SK-N-SH treated with all-trans-retinoic acid at 6 μM for 48 hours (cell line): ENCODE measurements at regions not wholly inside any gene's neighbourhood (a gene's known extent, or its start where the extent isn't known, plus 50 kb on each side); places are given as distances from the start of the nearest gene placed in this dataset.

Experiments used
- ATAC-seq: fragments of 200-7000 bp; cut with Tn5 transposase; 3 replicates; pipeline ENCODE4 v1.9.1; 2020; ENCODE audit warnings: mild to moderate bottlenecking, moderate library complexity
- ARNTL ChIP-seq: fragments of 450-650 bp; formaldehyde crosslinking; IDR thresholded peaks from 2 replicates; pipeline ENCODE4 v1.5.0; 2020; ENCODE audit warnings: low read depth, mild to moderate bottlenecking, moderate library complexity, borderline replicate concordance
- BACH2 ChIP-seq: fragments of 250-450 bp; sonication (Bioruptor Pico); IDR thresholded peaks from 2 replicates; pipeline ENCODE4 v1.9.0; 2021; ENCODE audit warnings: mild to moderate bottlenecking, borderline replicate concordance
- CSDC2 ChIP-seq: fragments of 250-450 bp; sonication (Bioruptor Pico); IDR thresholded peaks from 2 replicates; pipeline ENCODE4 v1.5.0; 2020; ENCODE audit warnings: mild to moderate bottlenecking, moderate library complexity
- ESRRG ChIP-seq: fragments of 250-450 bp; sonication (Bioruptor Pico); IDR thresholded peaks from 2 replicates; pipeline ENCODE4 v1.6.1; 2021; ENCODE audit warnings: mild to moderate bottlenecking
- GLIS3 ChIP-seq: fragments of 250-450 bp; sonication (Bioruptor Pico); IDR thresholded peaks from 2 replicates; pipeline ENCODE4 v1.5.0; 2020; ENCODE audit warnings: mild to moderate bottlenecking, moderate library complexity
- ISL1 ChIP-seq: fragments of 250-450 bp; sonication (Bioruptor Pico); IDR thresholded peaks from 2 replicates; pipeline ENCODE4 v2.1.2; 2022; ENCODE audit warnings: mild to moderate bottlenecking, moderate library complexity
- OSR1 ChIP-seq: fragments of 250-450 bp; sonication (Bioruptor Pico); IDR thresholded peaks from 2 replicates; pipeline ENCODE4 v1.8.0; 2022; ENCODE audit warnings: moderate library complexity, mild to moderate bottlenecking, inconsistent platforms
- PPARA ChIP-seq: fragments of 250-450 bp; sonication (Bioruptor Pico); IDR thresholded peaks from 2 replicates; pipeline ENCODE4 v1.5.0; 2020; ENCODE audit warnings: mild to moderate bottlenecking, borderline replicate concordance
- RARB ChIP-seq: fragments of 250-450 bp; sonication (Bioruptor Pico); IDR thresholded peaks from 2 replicates; pipeline ENCODE4 v1.8.0; 2021; ENCODE audit warnings: mild to moderate bottlenecking, moderate library complexity
- TCF4 ChIP-seq: fragments of 250-450 bp; sonication (Bioruptor Pico); IDR thresholded peaks from 2 replicates; pipeline ENCODE4 v1.8.0; 2021; ENCODE audit warnings: mild to moderate bottlenecking, moderate library complexity, borderline replicate concordance
- ZC3H10 ChIP-seq: fragments of 250-450 bp; sonication (Bioruptor Pico); IDR thresholded peaks from 2 replicates; pipeline ENCODE4 v1.5.1; 2021; ENCODE audit warnings: mild to moderate bottlenecking, moderate library complexity
- ZFP30 ChIP-seq: fragments of 450-650 bp; formaldehyde crosslinking; IDR thresholded peaks from 2 replicates; pipeline ENCODE4 v1.5.0; 2022; ENCODE audit warnings: mild to moderate bottlenecking, moderate library complexity
- ZNF70 ChIP-seq: fragments of 450-650 bp; formaldehyde crosslinking; IDR thresholded peaks from 2 replicates; pipeline ENCODE4 v1.5.0; 2020; ENCODE audit warnings: mild to moderate bottlenecking, moderate library complexity
- ZNF8 ChIP-seq: fragments of 450-650 bp; formaldehyde crosslinking; IDR thresholded peaks from 2 replicates; pipeline ENCODE4 v1.5.0; 2020; ENCODE audit warnings: mild to moderate bottlenecking, moderate library complexity
- TF ChIP-seq, protein P1 (sequence below): fragments of 250-450 bp; sonication (Bioruptor Pico); IDR thresholded peaks from 2 replicates; pipeline ENCODE4 v1.8.0; 2020; ENCODE audit warnings: mild to moderate bottlenecking, moderate library complexity, borderline replicate concordance
- TF ChIP-seq, protein P2 (sequence below): fragments of 250-450 bp; sonication (Bioruptor Pico); IDR thresholded peaks from 2 replicates; pipeline ENCODE4 v1.8.0; 2021; ENCODE audit warnings: low read depth, mild to moderate bottlenecking, moderate library complexity, borderline replicate concordance
- TF ChIP-seq, protein P3 (sequence below): fragments of 250-450 bp; sonication (Bioruptor Pico); IDR thresholded peaks from 2 replicates; pipeline ENCODE4 v1.5.0; 2020; ENCODE audit warnings: mild to moderate bottlenecking, moderate library complexity
- TF ChIP-seq, protein P4 (sequence below): fragments of 250-450 bp; sonication (Bioruptor Pico); IDR thresholded peaks from 2 replicates; pipeline ENCODE4 v1.5.1; 2020; ENCODE audit warnings: low read depth, mild to moderate bottlenecking, moderate library complexity
- TF ChIP-seq, protein P5 (sequence below): fragments of 250-450 bp; sonication (Bioruptor Pico); IDR thresholded peaks from 2 replicates; pipeline ENCODE4 v1.5.1; 2021; ENCODE audit warnings: mild to moderate bottlenecking, moderate library complexity

DNA sequence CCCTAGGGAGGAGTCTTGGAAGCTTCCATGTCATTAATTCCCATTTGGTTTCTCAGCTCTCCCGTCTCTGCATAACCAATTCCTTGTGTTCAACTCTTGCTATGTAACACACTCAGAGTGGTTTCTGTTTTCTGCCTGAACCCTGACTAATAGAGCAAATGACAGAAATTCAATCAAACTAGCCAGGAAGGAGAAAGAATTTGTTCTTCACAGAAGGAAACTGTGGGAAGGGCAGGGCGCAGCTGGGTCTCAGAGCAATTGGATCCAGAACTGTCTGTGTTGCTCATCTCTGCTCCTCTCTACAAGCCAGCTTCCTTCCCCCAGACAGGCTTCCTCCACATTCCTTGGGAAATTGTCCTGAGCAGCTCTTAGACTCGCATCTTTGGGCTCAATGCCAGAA, 269.8 kb downstream of the TNS1 start:
- TF ChIP-seq ISL1 (CRISPR knock-in tag) (no peak), RARB (CRISPR knock-in tag) (no peak), ESRRG (CRISPR knock-in tag) (no peak), ZNF8 (CRISPR knock-in tag) (no peak), ZNF70 (CRISPR knock-in tag) (no peak)
- TF ChIP-seq, protein P1, sequence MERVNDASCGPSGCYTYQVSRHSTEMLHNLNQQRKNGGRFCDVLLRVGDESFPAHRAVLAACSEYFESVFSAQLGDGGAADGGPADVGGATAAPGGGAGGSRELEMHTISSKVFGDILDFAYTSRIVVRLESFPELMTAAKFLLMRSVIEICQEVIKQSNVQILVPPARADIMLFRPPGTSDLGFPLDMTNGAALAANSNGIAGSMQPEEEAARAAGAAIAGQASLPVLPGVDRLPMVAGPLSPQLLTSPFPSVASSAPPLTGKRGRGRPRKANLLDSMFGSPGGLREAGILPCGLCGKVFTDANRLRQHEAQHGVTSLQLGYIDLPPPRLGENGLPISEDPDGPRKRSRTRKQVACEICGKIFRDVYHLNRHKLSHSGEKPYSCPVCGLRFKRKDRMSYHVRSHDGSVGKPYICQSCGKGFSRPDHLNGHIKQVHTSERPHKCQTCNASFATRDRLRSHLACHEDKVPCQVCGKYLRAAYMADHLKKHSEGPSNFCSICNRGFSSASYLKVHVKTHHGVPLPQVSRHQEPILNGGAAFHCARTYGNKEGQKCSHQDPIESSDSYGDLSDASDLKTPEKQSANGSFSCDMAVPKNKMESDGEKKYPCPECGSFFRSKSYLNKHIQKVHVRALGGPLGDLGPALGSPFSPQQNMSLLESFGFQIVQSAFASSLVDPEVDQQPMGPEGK (CRISPR knock-in tag) = no peak

DNA sequence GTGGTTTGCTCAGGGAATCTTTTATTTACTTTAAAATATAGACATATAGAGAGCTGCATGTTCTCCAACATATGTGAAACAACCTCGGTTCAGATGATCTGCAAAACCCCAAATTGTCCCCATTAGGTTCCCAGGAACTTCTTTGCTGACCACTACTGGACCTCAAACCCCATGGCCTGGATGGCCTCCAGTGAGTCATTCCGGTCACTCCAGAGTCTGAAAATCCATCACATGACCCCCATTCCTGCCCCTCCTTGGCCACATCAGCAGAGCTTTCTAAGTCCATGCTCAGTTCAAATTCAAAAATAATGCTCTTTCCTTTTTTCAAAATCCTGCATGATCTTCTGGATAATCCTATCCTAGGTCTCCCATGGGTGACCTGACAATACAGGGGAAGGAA, 271.0 kb downstream of the TNS1 start:
- TF ChIP-seq ZNF70 (CRISPR knock-in tag) (no peak), TCF4 (CRISPR knock-in tag) (no peak), PPARA (CRISPR knock-in tag) (no peak), CSDC2 (no peak), RARB (CRISPR knock-in tag) (no peak), OSR1 (CRISPR knock-in tag) (no peak), GLIS3 (CRISPR knock-in tag) (no peak), ZNF8 (CRISPR knock-in tag) (no peak), ISL1 (CRISPR knock-in tag) (no peak), ZFP30 (CRISPR knock-in tag) (no peak), ZC3H10 (CRISPR knock-in tag) (no peak), ARNTL (CRISPR knock-in tag) (no peak)
- TF ChIP-seq, protein P1 (CRISPR knock-in tag) = no peak
- TF ChIP-seq, protein P2, sequence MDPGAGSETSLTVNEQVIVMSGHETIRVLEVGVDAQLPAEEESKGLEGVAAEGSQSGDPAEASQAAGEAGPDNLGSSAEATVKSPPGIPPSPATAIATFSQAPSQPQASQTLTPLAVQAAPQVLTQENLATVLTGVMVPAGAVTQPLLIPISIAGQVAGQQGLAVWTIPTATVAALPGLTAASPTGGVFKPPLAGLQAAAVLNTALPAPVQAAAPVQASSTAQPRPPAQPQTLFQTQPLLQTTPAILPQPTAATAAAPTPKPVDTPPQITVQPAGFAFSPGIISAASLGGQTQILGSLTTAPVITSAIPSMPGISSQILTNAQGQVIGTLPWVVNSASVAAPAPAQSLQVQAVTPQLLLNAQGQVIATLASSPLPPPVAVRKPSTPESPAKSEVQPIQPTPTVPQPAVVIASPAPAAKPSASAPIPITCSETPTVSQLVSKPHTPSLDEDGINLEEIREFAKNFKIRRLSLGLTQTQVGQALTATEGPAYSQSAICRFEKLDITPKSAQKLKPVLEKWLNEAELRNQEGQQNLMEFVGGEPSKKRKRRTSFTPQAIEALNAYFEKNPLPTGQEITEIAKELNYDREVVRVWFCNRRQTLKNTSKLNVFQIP (CRISPR knock-in tag) = no peak
- TF ChIP-seq, protein P3, sequence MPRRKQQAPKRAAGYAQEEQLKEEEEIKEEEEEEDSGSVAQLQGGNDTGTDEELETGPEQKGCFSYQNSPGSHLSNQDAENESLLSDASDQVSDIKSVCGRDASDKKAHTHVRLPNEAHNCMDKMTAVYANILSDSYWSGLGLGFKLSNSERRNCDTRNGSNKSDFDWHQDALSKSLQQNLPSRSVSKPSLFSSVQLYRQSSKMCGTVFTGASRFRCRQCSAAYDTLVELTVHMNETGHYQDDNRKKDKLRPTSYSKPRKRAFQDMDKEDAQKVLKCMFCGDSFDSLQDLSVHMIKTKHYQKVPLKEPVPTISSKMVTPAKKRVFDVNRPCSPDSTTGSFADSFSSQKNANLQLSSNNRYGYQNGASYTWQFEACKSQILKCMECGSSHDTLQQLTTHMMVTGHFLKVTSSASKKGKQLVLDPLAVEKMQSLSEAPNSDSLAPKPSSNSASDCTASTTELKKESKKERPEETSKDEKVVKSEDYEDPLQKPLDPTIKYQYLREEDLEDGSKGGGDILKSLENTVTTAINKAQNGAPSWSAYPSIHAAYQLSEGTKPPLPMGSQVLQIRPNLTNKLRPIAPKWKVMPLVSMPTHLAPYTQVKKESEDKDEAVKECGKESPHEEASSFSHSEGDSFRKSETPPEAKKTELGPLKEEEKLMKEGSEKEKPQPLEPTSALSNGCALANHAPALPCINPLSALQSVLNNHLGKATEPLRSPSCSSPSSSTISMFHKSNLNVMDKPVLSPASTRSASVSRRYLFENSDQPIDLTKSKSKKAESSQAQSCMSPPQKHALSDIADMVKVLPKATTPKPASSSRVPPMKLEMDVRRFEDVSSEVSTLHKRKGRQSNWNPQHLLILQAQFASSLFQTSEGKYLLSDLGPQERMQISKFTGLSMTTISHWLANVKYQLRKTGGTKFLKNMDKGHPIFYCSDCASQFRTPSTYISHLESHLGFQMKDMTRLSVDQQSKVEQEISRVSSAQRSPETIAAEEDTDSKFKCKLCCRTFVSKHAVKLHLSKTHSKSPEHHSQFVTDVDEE (CRISPR knock-in tag) = no peak
- TF ChIP-seq, protein P4, sequence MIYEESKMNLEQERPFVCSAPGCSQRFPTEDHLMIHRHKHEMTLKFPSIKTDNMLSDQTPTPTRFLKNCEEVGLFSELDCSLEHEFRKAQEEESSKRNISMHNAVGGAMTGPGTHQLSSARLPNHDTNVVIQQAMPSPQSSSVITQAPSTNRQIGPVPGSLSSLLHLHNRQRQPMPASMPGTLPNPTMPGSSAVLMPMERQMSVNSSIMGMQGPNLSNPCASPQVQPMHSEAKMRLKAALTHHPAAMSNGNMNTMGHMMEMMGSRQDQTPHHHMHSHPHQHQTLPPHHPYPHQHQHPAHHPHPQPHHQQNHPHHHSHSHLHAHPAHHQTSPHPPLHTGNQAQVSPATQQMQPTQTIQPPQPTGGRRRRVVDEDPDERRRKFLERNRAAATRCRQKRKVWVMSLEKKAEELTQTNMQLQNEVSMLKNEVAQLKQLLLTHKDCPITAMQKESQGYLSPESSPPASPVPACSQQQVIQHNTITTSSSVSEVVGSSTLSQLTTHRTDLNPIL = no peak
- TF ChIP-seq, protein P5, sequence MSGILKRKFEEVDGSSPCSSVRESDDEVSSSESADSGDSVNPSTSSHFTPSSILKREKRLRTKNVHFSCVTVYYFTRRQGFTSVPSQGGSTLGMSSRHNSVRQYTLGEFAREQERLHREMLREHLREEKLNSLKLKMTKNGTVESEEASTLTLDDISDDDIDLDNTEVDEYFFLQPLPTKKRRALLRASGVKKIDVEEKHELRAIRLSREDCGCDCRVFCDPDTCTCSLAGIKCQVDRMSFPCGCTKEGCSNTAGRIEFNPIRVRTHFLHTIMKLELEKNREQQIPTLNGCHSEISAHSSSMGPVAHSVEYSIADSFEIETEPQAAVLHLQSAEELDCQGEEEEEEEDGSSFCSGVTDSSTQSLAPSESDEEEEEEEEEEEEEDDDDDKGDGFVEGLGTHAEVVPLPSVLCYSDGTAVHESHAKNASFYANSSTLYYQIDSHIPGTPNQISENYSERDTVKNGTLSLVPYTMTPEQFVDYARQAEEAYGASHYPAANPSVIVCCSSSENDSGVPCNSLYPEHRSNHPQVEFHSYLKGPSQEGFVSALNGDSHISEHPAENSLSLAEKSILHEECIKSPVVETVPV = no peak
- no peak for ATAC-seq

More for the DNA sequence above, 269.8 kb downstream of the TNS1 start:
- ATAC-seq = peak; percentile 86

DNA sequence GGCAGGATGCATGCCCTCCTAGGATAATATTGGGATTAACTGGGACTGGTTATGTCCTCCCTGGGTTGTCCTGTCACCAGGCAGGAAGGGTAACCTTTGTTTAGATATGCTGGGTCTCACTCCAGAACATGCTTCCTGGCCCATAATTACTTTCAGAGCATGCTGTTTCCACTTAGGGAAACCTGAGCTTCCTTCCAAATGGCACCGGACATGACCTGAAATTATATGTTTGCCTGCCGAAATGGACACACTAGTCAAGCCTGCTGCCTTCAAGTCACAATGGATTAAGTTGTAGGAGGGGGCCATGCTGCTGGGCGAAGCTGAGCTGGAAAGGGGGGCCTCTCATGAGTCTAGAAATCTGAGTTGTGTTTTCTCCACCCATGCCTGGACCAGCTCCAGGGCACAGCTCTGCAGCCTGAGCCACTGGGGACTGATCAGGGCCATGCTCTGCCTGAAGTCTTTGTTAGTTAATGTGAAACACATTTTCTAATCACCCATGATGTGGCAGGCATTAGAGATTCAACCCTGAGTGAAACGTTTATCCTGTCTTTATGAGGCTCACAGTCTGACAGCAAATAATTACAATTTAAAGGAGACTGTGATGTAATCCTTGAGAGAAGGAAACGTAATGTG, 273.3 kb downstream of the TNS1 start:
- TF ChIP-seq ZNF8 (CRISPR knock-in tag) (0 out of 2 replicates have a peak, but pooled peaks have one; percentile 8), TCF4 (CRISPR knock-in tag) (peak; percentile 67), BACH2 (CRISPR knock-in tag) (no peak)
- TF ChIP-seq, protein P3 (CRISPR knock-in tag) = 0 out of 2 replicates have a peak, but pooled peaks have one; percentile 13
- ATAC-seq = peak; percentile 74
